Astrocyte of the hippocampus (primary cell): ENCODE measurements at regions not wholly inside any gene's neighbourhood (a gene's known extent, or its start where the extent isn't known, plus 50 kb on each side); places are given as distances from the start of the nearest gene placed in this dataset.
"Not testable (repeated sequence)": the region's sequence is repeated elsewhere in the genome, so short reads cannot be mapped to it uniquely, and the experiment has no call there.

Experiments used
- DNase-seq: peaks from one replicate; pipeline ENCODE4 v3.0.0; 2011; ENCODE audit warnings: low read depth, low spot score

- no peak for DNase-seq
Measured at GRCh38 chr7:29649028-29649716, 85.5 kb downstream of the PRR15 start.

GRCh38 chr7:29649876-29650275, 86.2 kb downstream of the PRR15 start:
- DNase-seq, result no peak

GRCh38 chr7:29651477-29651876, 87.8 kb downstream of the PRR15 start:
- no peak for DNase-seq

GRCh38 chr7:29652556-29652955, 88.9 kb downstream of the PRR15 start:
- DNase-seq, result no peak

- DNase-seq, result not testable (repeated sequence)
Measured at GRCh38 chr7:29654340-29654739, 90.7 kb downstream of the PRR15 start.

GRCh38 chr7:29657288-29657687, 93.7 kb downstream of the PRR15 start:
- DNase-seq, result no peak

- DNase-seq, result no peak
Measured at GRCh38 chr7:29657856-29658255, 94.2 kb downstream of the PRR15 start.

- DNase-seq, result not testable (repeated sequence)
Measured at GRCh38 chr7:29659213-29659612, 95.6 kb downstream of the PRR15 start.

GRCh38 chr7:29662899-29663298, 99.3 kb downstream of the PRR15 start:
- DNase-seq, result not testable (repeated sequence)

GRCh38 chr7:29664999-29665398, 101.4 kb downstream of the PRR15 start:
- DNase-seq, result not testable (repeated sequence)

GRCh38 chr7:29667096-29667669, 103.5 kb downstream of the PRR15 start:
- not testable (repeated sequence) for DNase-seq

- not testable (repeated sequence) for DNase-seq
Measured at GRCh38 chr7:29671286-29671685, 107.7 kb downstream of the PRR15 start.

GRCh38 chr7:29673635-29674034, 110.0 kb downstream of the PRR15 start:
- not testable (repeated sequence) for DNase-seq

GRCh38 chr7:29674626-29675025, 111.0 kb downstream of the PRR15 start:
- DNase-seq, result not testable (repeated sequence)

GRCh38 chr7:29677254-29677653, 113.6 kb downstream of the PRR15 start:
- DNase-seq, result not testable (repeated sequence)

GRCh38 chr7:29679963-29680362, 116.3 kb downstream of the PRR15 start:
- DNase-seq, result not testable (repeated sequence)

GRCh38 chr7:29680601-29681000, 117.0 kb downstream of the PRR15 start:
- not testable (repeated sequence) for DNase-seq

GRCh38 chr7:29684151-29684786, 120.6 kb downstream of the PRR15 start:
- DNase-seq, result peak; percentile 16

GRCh38 chr7:29684787-29685650, 121.3 kb upstream of the WIPF3 start:
- DNase-seq, result peak; percentile 89

GRCh38 chr7:29685651-29686271, 120.5 kb upstream of the WIPF3 start:
- DNase-seq, result peak; percentile 22

- DNase-seq, result not testable (repeated sequence)
Measured at GRCh38 chr7:29690510-29690909, 115.8 kb upstream of the WIPF3 start.
